Ramos (cell line): ENCODE measurements at regions not wholly inside any gene's neighbourhood (a gene's known extent, or its start where the extent isn't known, plus 50 kb on each side); places are given as distances from the start of the nearest gene placed in this dataset.
"Not testable (repeated sequence)": the region's sequence is repeated elsewhere in the genome, so short reads cannot be mapped to it uniquely, and the experiment has no call there.

Experiments used
- in situ Hi-C: fragments of 300-500 bp; cut with MboI; formaldehyde crosslinking; loops from one replicate; pipeline ENCODE4 v1.14.3; 2022; ENCODE audit warnings: low sequenced_read_pairs; ENCODE audit not compliant: unreplicated experiment

- in situ Hi-C loops: loop anchor here (5.0 kb wide), 1 partner anchor 197 kb away; no protein-coding TSS in a partner anchor
Observed at GRCh38 chr9:124124729-124125650, 113.4 kb downstream of the LHX2 start.

GRCh38 chr9:124125651-124125977 lies 114.0 kb downstream of the LHX2 start:
- in situ Hi-C loops: loop anchor here (5.0 kb wide), 1 partner anchor 197 kb away; no protein-coding TSS in a partner anchor

- in situ Hi-C loops: loop anchor here (5.0 kb wide), 1 partner anchor 195 kb away; no protein-coding TSS in a partner anchor
Observed at GRCh38 chr9:124126648-124127646, 115.4 kb downstream of the LHX2 start.

GRCh38 chr9:124128568-124129166 lies 117.1 kb downstream of the LHX2 start:
- in situ Hi-C loops: loop anchor here (5.0 kb wide), 1 partner anchor 194 kb away; no protein-coding TSS in a partner anchor

GRCh38 chr9:124130277-124131075 lies 118.9 kb downstream of the LHX2 start:
- in situ Hi-C loops: no loop called here

- in situ Hi-C loops: not testable (repeated sequence)
Observed at GRCh38 chr9:124131518-124131917, 120.0 kb downstream of the LHX2 start.

- in situ Hi-C loops: no loop called here
Observed at GRCh38 chr9:124132671-124133147, 121.1 kb downstream of the LHX2 start.

GRCh38 chr9:124133727-124134126 lies 122.2 kb downstream of the LHX2 start:
- in situ Hi-C loops: no loop called here

GRCh38 chr9:124134526-124134925 lies 123.0 kb downstream of the LHX2 start:
- in situ Hi-C loops: no loop called here

GRCh38 chr9:124135813-124136365 lies 121.9 kb upstream of the NEK6 start:
- in situ Hi-C loops: no loop called here

- in situ Hi-C loops: no loop called here
Observed at GRCh38 chr9:124137009-124137943, 120.5 kb upstream of the NEK6 start.

GRCh38 chr9:124137944-124138335 lies 119.8 kb upstream of the NEK6 start:
- in situ Hi-C loops: no loop called here

- in situ Hi-C loops: no loop called here
Observed at GRCh38 chr9:124139001-124139400, 118.7 kb upstream of the NEK6 start.

- in situ Hi-C loops: no loop called here
Observed at GRCh38 chr9:124140941-124141568, 116.7 kb upstream of the NEK6 start.

GRCh38 chr9:124144561-124145123 lies 113.1 kb upstream of the NEK6 start:
- in situ Hi-C loops: not testable (repeated sequence)

GRCh38 chr9:124146031-124146561 lies 111.7 kb upstream of the NEK6 start:
- in situ Hi-C loops: no loop called here

- in situ Hi-C loops: no loop called here
Observed at GRCh38 chr9:124149992-124150391, 107.8 kb upstream of the NEK6 start.
